ENCODE measurements at regions not wholly inside any gene's neighbourhood (a gene's known extent, or its start where the extent isn't known, plus 50 kb on each side); places are given as distances from the start of the nearest gene placed in this dataset.

- no peak for TF ChIP-seq CTCF (IDR thresholded peaks at IDR 0.05)
- no peak for TF ChIP-seq POLR2A (IDR thresholded peaks at IDR 0.05)
These were observed 202.2 kb downstream of the KTN1 start for GRCh38 chr14:55782166-55782565.
